ENCODE measurements at regions not wholly inside any gene's neighbourhood (a gene's known extent, or its start where the extent isn't known, plus 50 kb on each side); places are given as distances from the start of the nearest gene placed in this dataset.
"Not testable (repeated sequence)": the region's sequence is repeated elsewhere in the genome, so short reads cannot be mapped to it uniquely, and the experiment has no call there.

GRCh38 chr15:45868109-45868691 is 233.4 kb downstream of the SQOR start:
- DNase-seq (ENCODE audit: low spot score): no peak

DNA sequence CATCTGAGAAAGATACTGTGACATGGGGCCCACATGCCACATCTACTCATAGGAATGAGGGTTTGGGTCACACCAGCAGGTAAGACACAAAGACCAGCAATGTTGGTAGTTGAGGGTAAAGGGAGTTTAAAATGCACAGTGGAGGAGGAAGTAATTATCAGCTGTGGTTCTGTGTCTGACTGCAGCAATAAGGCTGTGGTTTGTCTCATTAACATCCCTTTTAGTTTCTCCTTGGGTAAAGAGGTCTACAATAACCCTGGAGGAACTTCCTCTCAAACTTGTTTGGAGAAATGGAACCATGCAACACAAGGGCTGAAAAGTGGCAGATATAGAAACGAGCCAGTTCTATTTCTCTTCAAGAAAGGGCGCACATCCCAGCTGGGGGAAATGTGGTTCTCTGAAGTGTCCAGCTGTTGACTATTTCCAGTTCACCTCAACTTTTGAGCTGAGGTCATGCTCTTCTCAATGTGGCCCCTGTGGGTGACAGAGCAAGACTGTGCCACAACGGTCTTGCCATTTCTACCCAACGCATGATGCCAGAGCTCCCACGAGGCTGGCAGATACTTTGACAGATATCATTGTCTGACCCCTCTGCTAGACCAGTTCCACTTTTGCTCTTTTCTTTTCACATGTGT is 234.3 kb downstream of the SQOR start:
- DNase-seq (ENCODE audit: low spot score): no peak

DNA sequence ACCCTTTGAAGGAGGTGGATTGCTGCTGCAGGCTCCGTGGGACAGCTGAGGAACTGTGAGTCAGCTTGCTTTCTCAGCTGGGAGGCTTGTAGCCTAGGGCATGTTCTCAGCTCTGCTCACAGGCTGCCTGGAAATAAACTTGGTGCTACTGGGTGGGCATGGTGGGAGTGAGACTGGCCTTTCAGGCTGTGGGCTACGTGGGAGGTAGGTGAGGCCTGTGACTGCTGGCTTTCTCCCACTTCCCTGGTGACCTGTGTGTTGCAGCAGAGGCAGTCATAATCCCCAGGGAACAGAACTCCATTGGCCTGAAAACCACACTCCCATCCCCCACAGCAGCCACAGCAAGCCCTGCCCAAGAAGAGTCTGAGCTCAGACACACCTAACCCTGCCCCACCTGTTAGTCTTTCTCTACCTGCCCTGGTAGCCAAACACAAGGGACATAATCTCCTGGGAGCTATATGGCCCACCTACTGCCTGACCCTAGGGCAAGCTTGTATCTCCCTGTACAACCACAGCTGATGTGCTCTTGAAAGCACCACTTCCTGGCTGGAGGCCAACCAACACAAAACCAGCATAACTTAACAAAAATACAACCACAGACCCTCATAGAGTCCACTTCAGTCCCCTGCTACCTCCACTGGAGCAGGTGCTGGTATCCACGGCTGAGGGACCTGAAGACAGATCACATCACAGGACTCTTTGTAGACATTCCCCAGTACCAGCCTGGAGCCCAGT is 236.5 kb downstream of the SQOR start:
- no peak for DNase-seq (ENCODE audit: low spot score)

DNA sequence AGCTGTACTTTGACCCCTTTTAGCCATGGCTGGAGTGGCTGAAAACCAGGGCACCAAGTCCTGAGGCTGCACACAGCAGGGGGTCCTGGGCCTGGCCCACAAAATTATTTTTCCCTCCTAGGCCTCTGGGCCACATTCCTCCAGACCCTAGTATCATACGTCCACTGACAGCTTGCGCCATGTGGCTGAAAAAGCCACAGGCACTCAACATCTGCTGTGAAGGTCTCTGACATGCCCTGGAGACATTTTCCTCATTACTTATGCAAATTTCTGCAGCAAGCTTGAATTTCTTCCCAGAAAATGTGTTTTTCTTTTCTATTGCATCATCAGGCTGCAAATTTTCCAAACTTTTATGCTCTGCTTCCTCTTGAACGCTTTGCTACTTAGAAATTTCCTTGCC is 239.0 kb downstream of the SQOR start:
- no peak for DNase-seq (ENCODE audit: low spot score)

GRCh38 chr15:45874566-45874965 is 239.7 kb downstream of the SQOR start:
- DNase-seq (ENCODE audit: low spot score): not testable (repeated sequence)

DNA sequence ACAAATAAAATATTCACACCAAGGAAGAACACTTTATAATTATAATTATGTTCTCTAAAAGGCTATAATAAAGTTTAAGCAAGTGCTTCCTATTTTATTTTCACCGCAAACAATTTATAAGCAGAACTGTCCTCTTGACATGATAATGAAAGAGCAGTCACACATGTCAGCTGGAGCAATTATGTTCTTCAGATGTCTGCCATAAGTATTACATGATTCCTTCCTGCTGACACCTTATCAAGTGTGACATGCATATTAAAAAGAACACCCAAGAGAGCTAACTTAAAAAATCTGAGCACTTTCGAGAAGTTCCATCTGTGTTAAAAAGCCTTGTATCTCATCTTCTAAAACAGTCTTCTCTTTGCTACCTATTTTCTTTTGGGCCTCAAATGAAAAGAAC is 249.5 kb downstream of the SQOR start:
- DNase-seq (ENCODE audit: low spot score): no peak

GRCh38 chr15:45884755-45885445 is 250.1 kb downstream of the SQOR start:
- no peak for DNase-seq (ENCODE audit: low spot score)

DNA sequence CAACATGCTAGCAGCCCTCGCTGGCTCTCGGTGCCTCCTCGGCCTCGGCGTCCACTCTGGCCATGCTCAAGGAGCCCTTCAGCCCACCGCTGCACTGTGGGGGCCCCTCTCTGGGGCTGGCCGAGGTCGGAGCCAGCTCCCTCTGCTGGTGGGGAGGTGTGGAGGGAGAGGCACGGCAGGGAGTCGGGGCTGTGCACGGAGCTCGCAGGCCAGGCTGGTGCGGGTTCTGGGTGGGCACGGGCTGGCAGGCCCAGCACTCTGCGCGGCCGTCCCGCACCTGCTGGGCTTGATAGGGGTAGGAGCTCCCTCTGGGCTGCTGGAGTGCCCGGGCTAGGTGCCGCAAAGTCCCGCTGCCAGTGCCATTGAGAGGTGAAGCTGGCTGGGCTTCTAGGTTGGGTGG is 251.0 kb downstream of the SQOR start:
- DNase-seq (ENCODE audit: low spot score): no peak

DNA sequence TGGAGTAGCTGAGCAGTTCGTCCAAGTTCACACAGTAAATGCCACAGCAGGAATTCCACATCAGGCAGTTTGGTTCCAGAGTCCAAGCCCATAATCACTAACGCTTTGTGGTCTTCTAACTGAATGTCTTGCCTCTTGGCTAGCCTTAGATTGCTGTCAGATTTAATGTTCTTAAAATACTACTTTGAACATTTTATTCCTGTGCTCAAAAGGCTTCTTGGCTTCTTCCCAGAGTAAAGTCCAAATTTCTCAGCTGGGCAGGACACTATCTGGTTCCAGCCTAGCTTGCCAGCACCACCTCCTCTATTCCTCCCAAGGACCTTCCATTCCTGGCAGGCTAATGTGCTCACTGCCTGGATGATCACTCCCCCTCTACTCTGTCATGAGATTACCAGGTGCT is 256.9 kb downstream of the SQOR start:
- DNase-seq (ENCODE audit: low spot score): no peak

DNA sequence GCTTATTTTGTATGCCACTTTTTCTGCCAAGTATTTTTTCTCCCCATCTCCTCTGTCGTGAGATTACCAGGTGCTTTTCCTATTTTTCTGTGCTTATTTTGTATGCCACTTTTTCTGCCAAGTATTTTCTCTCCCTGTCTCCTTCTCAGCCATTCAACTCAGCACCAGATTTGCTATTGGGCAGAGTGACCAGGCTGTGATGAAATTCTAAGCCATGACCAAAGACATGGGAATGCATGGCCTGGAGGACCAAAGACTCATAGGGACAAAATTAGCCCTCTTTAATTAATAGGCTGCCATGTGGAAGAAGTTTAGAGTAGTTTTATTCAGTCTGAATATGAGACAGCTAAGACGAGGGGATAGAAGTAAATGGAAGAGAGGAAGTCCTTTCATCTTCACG is 257.4 kb downstream of the SQOR start:
- DNase-seq (ENCODE audit: low spot score): no peak

- DNase-seq (ENCODE audit: low spot score): no peak
These were observed 268.5 kb downstream of the SQOR start for GRCh38 chr15:45903283-45903682.

DNA sequence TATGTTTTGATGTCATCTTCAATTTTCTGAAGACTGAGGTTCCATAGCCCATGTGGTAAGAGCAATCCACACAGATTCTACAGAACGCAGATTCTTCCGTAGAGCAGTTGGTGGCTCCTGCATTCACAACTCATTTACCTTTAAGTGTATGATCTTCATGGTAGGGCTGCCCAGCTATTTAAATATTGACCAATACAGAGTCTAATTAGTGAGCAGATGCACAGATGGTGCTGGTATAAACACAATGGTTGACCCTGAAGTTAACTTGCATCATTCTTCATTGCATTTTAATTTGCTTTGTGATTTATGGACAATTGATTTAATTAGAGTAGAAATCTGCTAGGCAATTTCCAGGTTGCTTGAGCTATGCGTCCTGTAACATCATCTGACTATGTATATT is 269.2 kb downstream of the SQOR start:
- DNase-seq (ENCODE audit: low spot score): no peak

DNA sequence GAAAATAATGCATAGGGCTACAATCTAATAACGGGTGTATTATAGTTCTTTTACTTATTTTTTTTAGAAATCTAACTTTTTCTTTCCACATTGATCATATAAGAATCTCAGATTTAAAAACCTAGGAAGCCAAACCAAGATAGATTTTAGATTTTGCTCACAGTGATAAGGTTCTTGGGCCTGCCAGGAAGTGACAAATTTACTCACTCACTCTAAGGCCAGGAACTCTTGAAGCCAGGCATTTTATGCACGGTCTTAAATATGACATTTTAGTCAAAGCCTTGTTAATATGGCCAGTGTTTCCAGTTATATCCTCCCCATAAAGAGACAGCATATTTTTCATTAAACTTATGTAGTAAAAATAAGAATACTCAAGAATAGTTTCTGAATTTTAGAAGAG is 271.4 kb downstream of the SQOR start:
- no peak for DNase-seq (ENCODE audit: low spot score)

DNA sequence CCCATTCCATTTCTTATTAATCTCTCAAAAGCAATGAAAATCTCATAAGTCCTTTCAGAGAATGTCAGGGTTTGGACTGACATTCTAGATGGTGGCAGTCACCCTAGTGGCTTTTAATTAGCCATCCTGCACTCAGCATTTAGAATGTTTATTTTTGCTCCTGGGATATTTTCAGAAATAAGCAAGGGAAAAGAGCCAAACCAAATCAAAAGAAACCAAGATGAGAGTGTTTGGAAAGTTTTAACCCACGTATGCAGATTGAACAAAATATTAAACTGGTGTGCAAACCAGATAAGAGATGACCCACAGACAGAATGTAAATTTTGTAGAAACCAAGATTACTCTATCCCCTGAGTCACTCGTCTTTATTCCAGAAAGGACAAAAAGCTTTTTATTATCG is 275.8 kb downstream of the SQOR start:
- DNase-seq (ENCODE audit: low spot score): no peak

- DNase-seq (ENCODE audit: low spot score): no peak
These were observed 278.6 kb downstream of the SQOR start for GRCh38 chr15:45913451-45913850.

DNA sequence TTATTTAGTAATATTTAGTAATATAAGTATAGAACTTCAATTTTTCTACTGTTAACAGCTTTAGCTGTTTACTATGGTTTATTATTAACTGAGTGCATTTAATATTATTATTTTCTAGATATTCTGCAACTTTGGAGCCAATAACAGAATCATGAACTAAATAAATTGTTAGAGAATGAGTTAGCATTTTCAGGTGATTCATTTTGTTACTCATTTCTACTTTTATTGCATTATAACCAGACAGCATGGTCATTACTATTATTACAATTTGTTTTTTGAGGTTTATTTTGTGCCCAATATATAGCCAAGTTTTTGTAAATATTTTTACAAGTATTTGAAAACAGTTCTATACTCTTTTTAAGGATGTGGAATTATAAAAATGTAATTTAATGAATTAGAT is 279.6 kb downstream of the SQOR start:
- DNase-seq (ENCODE audit: low spot score): no peak

GRCh38 chr15:45918839-45919238 is 284.0 kb downstream of the SQOR start:
- no peak for DNase-seq (ENCODE audit: low spot score)

DNA sequence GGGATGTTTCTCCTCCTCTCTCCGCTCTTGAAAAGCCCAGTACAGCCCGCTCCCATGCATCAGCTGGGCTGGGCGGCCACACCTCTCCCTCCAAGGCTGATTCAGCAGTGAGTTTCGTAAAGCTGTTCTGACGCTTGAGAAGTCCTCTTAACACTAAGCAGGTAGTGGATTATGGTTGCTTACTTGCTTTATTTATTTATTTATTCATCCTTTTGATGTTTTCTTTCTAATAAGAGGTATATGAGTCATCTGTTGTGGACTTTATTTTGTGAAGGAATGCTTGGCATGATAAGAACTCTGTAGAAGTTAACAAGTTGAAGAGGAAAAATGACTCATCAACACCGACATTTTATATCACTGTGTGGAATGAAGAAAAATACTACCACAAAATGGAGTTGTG is 285.0 kb downstream of the SQOR start:
- DNase-seq (ENCODE audit: low spot score): no peak

DNA sequence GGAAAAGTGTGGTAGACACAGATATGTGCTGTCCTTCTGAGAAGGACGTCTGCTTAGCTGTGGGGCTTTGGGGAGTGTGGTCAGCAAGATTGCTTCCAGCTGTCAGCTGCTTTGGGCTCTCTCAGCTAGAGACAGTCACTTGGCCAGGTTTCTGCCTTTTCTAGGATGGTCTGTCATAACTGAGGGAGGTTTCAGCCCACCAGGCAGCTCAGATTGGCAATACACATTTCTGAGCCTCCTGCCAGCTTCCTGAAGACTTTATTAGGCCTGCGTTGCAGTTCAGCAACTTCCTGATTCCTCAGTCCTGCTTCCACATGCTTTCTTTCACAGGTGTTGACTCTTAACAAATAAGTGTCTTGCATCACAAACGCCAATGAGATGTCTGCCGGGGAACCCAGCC is 286.5 kb downstream of the SQOR start:
- no peak for DNase-seq (ENCODE audit: low spot score)

- no peak for DNase-seq (ENCODE audit: low spot score)
These were observed 287.1 kb downstream of the SQOR start for GRCh38 chr15:45921978-45922377.

- no peak for DNase-seq (ENCODE audit: low spot score)
These were observed 306.5 kb downstream of the SQOR start for GRCh38 chr15:45941367-45941766.

GRCh38 chr15:45943240-45943639 is 308.4 kb downstream of the SQOR start:
- DNase-seq (ENCODE audit: low spot score): no peak

- DNase-seq (ENCODE audit: low spot score): no peak
These were observed 311.3 kb downstream of the SQOR start for GRCh38 chr15:45946111-45946510.

All from AG08396 (cell line).